OCI-LY3 (cell line): ENCODE measurements at regions not wholly inside any gene's neighbourhood (a gene's known extent, or its start where the extent isn't known, plus 50 kb on each side); places are given as distances from the start of the nearest gene placed in this dataset.

Experiments used
- H2AFZ ChIP-seq: fragments of 200-600, 300-600 bp; shearing (Covaris generic); 2 replicates; pipeline ENCODE4 v1.6.0; 2014; ENCODE audit warnings: antibody characterized with exemption, low read depth, low read length
- H3K27ac ChIP-seq: fragments of 200-600, 300-600 bp; sonication (generic); 2 replicates; pipeline ENCODE4 v1.5.1; 2014; ENCODE audit warnings: mild to moderate bottlenecking, low read length, moderate library complexity, mixed read lengths
- H3K27me3 ChIP-seq: fragments of 200-600, 300-600 bp; sonication (generic); 2 replicates; pipeline ENCODE4 v1.6.1; 2014; ENCODE audit warnings: low read depth, low read length, mixed read lengths
- H3K36me3 ChIP-seq: fragments of 200-600, 300-600 bp; sonication (generic); replicated peaks from 2 replicates; pipeline ENCODE3; 2014; ENCODE audit warnings: low read depth, low read length, mixed read lengths
- H3K4me1 ChIP-seq: fragments of 300-600, 200-600 bp; sonication (generic); 2 replicates; pipeline ENCODE4 v1.6.1; 2014; ENCODE audit warnings: low read length, mixed read lengths
- H3K4me2 ChIP-seq: fragments of 200-600, 300-600 bp; sonication (generic); 2 replicates; pipeline ENCODE4 v1.6.1; 2014; ENCODE audit warnings: low read length, mixed read lengths
- H3K4me3 ChIP-seq: fragments of 300-600, 200-600 bp; sonication (generic); 2 replicates; pipeline ENCODE4 v1.5.1; 2014; ENCODE audit warnings: antibody characterized with exemption, mild to moderate bottlenecking, low read length, moderate library complexity
- H3K79me2 ChIP-seq: fragments of 300-600, 200-600 bp; shearing (Covaris generic); 2 replicates; pipeline ENCODE4 v1.6.1; 2014; ENCODE audit warnings: mild to moderate bottlenecking, low read length, mixed read lengths
- H3K9ac ChIP-seq: fragments of 300-600, 200-600 bp; shearing (Covaris generic); 2 replicates; pipeline ENCODE4 v1.6.0; 2014; ENCODE audit warnings: mild to moderate bottlenecking, low read length, moderate library complexity
- H3K9me3 ChIP-seq: fragments of 200-600, 300-600 bp; shearing (Covaris generic); 2 replicates; pipeline ENCODE4 v1.6.1; 2014; ENCODE audit warnings: low read length, mixed read lengths; ENCODE audit not compliant: insufficient read depth
- H4K20me1 ChIP-seq: fragments of 200-600, 300-600 bp; sonication (generic); 2 replicates; pipeline ENCODE4 v1.6.1; 2016; ENCODE audit warnings: low read length, mixed read lengths; ENCODE audit not compliant: insufficient read depth
- CTCF ChIP-seq: fragments of 200-600, 300-600 bp; sonication (generic); IDR thresholded peaks from 2 replicates; pipeline ENCODE4 v1.5.1; 2014; ENCODE audit warnings: antibody characterized with exemption, low read length, low read depth
- EZH2phosphoT487 ChIP-seq: fragments of 200-600 bp; shearing (Covaris generic); IDR thresholded peaks from 2 replicates; pipeline ENCODE4 v1.6.1; 2018; ENCODE audit warnings: antibody characterized with exemption, mixed run types, low read depth

DNA sequence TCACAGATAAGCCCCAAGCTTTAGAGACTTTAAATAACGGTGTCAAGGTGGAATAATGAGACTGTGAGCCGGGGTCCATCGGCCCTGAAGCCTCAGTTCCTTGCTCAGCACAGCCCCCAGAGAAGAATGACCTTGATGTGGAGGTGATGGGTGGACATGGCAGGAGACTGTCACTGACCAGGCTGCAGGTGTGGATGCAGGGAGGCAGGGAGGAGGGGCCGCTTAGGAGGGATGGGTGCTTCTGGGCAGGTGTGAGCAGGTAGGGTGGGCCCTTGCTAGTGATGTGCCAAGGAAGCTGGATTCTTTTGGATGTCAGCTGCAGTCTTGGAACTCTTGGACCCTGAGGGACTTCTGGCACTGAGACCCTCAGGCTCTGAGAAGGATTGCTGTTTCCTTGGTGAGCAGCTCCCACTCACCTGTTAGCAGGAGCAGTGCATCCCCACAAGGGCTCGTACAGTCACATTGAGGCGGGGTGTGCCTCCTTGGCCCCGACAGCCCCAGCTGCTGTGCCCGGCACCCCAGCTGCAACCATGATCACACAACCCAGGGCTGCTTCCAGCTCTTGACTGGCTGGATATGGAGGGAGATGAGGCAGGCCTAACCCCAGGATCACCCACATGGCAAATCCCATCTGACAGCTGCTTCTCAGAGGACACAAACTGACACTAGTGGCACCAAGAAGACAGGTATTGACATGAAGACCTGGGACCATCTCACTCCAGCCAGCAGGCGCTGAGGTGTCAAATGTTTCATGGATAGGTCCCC lies 209.8 kb upstream of the HDAC4 start:
- no peaks in the 10 kb centered on the region for H3K79me2 ChIP-seq
- H3K27me3 ChIP-seq: no peaks in the 10 kb centered on the region
- H3K4me1 ChIP-seq: no peaks in the 10 kb centered on the region
- H3K4me2 ChIP-seq: no peak overlapping the region
- H3K27ac ChIP-seq: no peak overlapping the region
- no peak overlapping the region for H2AFZ ChIP-seq
- no peak overlapping the region for H3K4me3 ChIP-seq
- no peak overlapping the region for H3K9ac ChIP-seq
- H3K36me3 ChIP-seq: no peaks in the 10 kb centered on the region
- TF ChIP-seq EZH2phosphoT487 (no peak), CTCF (no peak)
- H3K9me3 ChIP-seq: no peaks in the 10 kb centered on the region
- H4K20me1 ChIP-seq: no peaks in the 10 kb centered on the region

- Histone ChIP-seq H3K4me3 (no peak overlapping the region), H3K27ac (no peak overlapping the region), H3K4me2 (no peak overlapping the region), H3K79me2 (no peaks in the 10 kb centered on the region), H3K9ac (no peak overlapping the region), H3K36me3 (no peaks in the 10 kb centered on the region), H3K4me1 (no peaks in the 10 kb centered on the region), H2AFZ (no peak overlapping the region), H4K20me1 (no peaks in the 10 kb centered on the region), H3K27me3 (no peaks in the 10 kb centered on the region), H3K9me3 (no peaks in the 10 kb centered on the region)
- TF ChIP-seq EZH2phosphoT487: no peak
- no peak for TF ChIP-seq CTCF
Observed at GRCh38 chr2:239609607-239610310, 208.9 kb upstream of the HDAC4 start.

DNA sequence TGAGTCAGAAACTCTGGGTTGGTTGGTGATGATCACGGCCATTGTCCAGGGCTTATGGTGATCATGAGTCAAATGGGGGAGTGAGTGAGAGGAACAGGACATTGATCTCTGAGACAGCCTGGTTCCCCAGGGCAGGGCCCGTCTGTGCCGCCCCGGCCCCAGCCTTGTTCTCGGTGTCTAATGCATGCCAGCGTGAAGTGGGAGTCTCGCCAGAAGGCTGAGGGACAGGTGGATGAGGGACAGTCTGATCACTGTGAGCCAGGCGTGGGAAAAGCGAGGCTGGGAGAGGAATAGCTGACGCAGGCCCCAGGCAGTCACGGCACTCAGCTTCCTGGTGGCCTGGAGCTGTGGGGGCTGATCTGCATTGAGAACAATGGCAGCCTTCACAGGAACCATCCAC lies 208.3 kb upstream of the HDAC4 start:
- no peaks in the 10 kb centered on the region for H3K79me2 ChIP-seq
- no peak overlapping the region for H3K4me3 ChIP-seq
- H4K20me1 ChIP-seq: no peaks in the 10 kb centered on the region
- no peaks in the 10 kb centered on the region for H3K27me3 ChIP-seq
- H3K9ac ChIP-seq: no peak overlapping the region
- H3K27ac ChIP-seq: no peak overlapping the region
- H3K36me3 ChIP-seq: no peaks in the 10 kb centered on the region
- H3K4me2 ChIP-seq: no peak overlapping the region
- no peak overlapping the region for H2AFZ ChIP-seq
- no peaks in the 10 kb centered on the region for H3K4me1 ChIP-seq
- TF ChIP-seq CTCF (no peak), EZH2phosphoT487 (no peak)
- H3K9me3 ChIP-seq: no peaks in the 10 kb centered on the region

GRCh38 chr2:239608723-239609122 lies 207.9 kb upstream of the HDAC4 start:
- no peak for TF ChIP-seq EZH2phosphoT487
- no peak overlapping the region for H3K9ac ChIP-seq
- H4K20me1 ChIP-seq: no peaks in the 10 kb centered on the region
- H3K79me2 ChIP-seq: no peaks in the 10 kb centered on the region
- H3K27me3 ChIP-seq: no peaks in the 10 kb centered on the region
- no peaks in the 10 kb centered on the region for H3K4me1 ChIP-seq
- H3K4me3 ChIP-seq: no peak overlapping the region
- H3K36me3 ChIP-seq: no peaks in the 10 kb centered on the region
- no peak overlapping the region for H3K27ac ChIP-seq
- no peak overlapping the region for H3K4me2 ChIP-seq
- no peak overlapping the region for H2AFZ ChIP-seq
- H3K9me3 ChIP-seq: no peaks in the 10 kb centered on the region
